Heart right ventricle (tissue), 16 donors: ENCODE measurements at regions not wholly inside any gene's neighbourhood (a gene's known extent, or its start where the extent isn't known, plus 50 kb on each side); places are given as distances from the start of the nearest gene placed in this dataset.

Source experiments
- ATAC-seq, 8 donors: fragments of 200-7000 bp; cut with Tn5 transposase; one replicate each; pipeline ENCODE4 v1.9.1; 2020; ENCODE audit warnings: mild to moderate bottlenecking in 8 of 8, moderate library complexity in 8 of 8, moderate number of reproducible peaks in 1 of 8
- DNase-seq, 2 donors: peaks; one replicate each; pipeline ENCODE4 v3.0.0-alpha.2; 2020
- H3K27ac ChIP-seq, 10 donors: fragments of 200-600 bp; sonication (generic) in 2 of 10; one replicate each; pipeline versions ENCODE4 v1.5.0 to v1.8.0; 2020 to 2022; ENCODE audit warnings: mild to moderate bottlenecking in 3 of 10
- H3K27me3 ChIP-seq, 7 donors: fragments of 200-600 bp; one replicate each; pipeline ENCODE4 v1.8.0; 2021 to 2022; ENCODE audit warnings: mild to moderate bottlenecking in 2 of 7
- H3K36me3 ChIP-seq, 9 donors: fragments of 200-600 bp; sonication (generic) in 1 of 9; one replicate each; pipeline versions ENCODE4 v1.5.0 to v1.8.0; 2020 to 2022; ENCODE audit warnings: mild to moderate bottlenecking in 2 of 9
- H3K4me1 ChIP-seq, 9 donors: fragments of 200-600 bp; sonication (generic) in 1 of 9; one replicate each; pipeline versions ENCODE4 v1.5.0 to v1.8.0; 2020 to 2022; ENCODE audit warnings: mild to moderate bottlenecking in 4 of 9
- H3K4me3 ChIP-seq, 10 donors: fragments of 200-600 bp; sonication (generic) in 2 of 10; one replicate each; pipeline versions ENCODE4 v1.5.0 to v1.8.0; 2020 to 2022; ENCODE audit warnings: mild to moderate bottlenecking in 7 of 10, moderate library complexity in 2 of 10
- H3K9me3 ChIP-seq, 11 donors: fragments of 200-600 bp in 10 of 11; sonication (generic) in 2 of 11; one replicate each; pipeline versions ENCODE4 v1.5.0 to v1.8.0; 2013 to 2022; ENCODE audit warnings: mild to moderate bottlenecking in 2 of 11, control low read depth in 1 of 11, moderate library complexity in 1 of 11
- CTCF ChIP-seq, 9 donors: fragments of 200-600 bp; sonication (generic) in 2 of 9; IDR thresholded peaks; one replicate each; pipeline versions ENCODE4 v1.5.0 to v1.8.0; 2021 to 2022; ENCODE audit warnings: antibody characterized with exemption in 9 of 9, mild to moderate bottlenecking in 5 of 9, moderate library complexity in 1 of 9
- WGBS, 2 donors: extraction: QIAGEN DNeasy Blood & Tissue Kit; methylation state at CpG; one replicate each; pipeline ENCODE4 v1.1.7; 2013; ENCODE audit warnings: inconsistent platforms in 1 of 2; 5-methylcytosine and 5-hydroxymethylcytosine counted together
- intact Hi-C, 10 donors: fragments of 100-400 bp; cut with DNase I; formaldehyde crosslinking; loops; one replicate each; pipeline versions ENCODE4 v1.11.1 to v1.14.2; 2022
- donor health status: Arrhythmogenic right ventricular cardiomyopathy.
- donor health status: ischemic (EF 13 %, LVEDD 7.1; RV severe dilation, severe dysfunction).
- donor health status: healthy with polysubstance abuse.
- donor health status: DM: no; HTN: yes; CAD: no.
- donor health status: DM: no; HTN: no; CAD: no.
- donor health status: ischemic (EF 25% LVEDD 6.9; RV normal size, moderate dysfunction).
- donor health status: ischemic (EF 25% LVEDD 5.7; RV mildly dilated, moderate dysfunction).
- donor health status: healthy.
- donor health status: DM: yes; HTN: yes; CAD: no.
- donor health status: Ischemic cardiomyopathy.
- donor health status: ischemic (EF 35%, LVEDD 5.7; RV mildly dilated, moderate dysfunction).
- donor health status: nonischemic (EF 11% LVEDD 7.7; RV severe dilation, severe dysfunction).
- donor health status: DM: yes; HTN: yes; CAD: no.
- donor health status: PGD.
- donor health status: ischemic (EF 29% LVEDD 5.4; RV normal size, mild dysfunction).
- donor health status: nonischemic (EF 23%, LVEDD 6.1; RV moderate dilation, normal function).

DNA sequence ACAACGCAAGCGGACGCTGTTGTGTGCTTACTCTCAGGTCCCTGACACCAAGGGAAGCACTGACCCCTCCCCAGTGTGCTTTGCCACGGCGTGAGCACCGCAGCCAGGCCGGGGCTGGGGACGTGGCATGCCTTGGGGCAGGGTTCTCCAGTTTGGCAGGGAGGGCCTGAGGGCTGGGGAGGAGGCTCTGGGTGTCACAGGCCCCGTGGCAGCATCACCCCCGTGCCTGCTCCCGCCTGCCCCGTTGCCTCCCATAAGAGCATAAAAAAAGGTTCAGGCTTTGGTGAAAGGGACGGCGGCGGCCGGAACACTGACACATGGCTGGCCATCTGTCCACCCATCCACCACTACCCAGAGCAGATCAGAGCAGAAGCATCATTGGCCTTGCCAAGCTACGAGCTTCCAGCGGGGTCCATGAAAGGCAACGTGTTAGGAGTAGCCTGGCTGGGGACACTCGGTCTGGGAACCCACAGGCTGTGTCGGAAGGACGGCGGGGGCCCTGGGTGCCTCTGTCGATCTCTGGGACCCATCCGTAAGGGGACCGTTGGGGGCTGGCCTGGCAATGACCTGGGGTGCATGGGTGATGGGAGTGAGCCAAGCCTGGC, 183.0 kb downstream of the IGLL1 start:
- H3K4me1 ChIP-seq, result peaks cover 0 to under 1% (median 0%) of the 10 kb centered on the region in 9 donors
- ATAC-seq, result no peak
- intact Hi-C loops, result no loop called here
- H3K4me3 ChIP-seq, result no peak overlapping the region
- H3K36me3 ChIP-seq, result no peaks in the 10 kb centered on the region
- H3K27me3 ChIP-seq, result peaks cover 0 to 16% (median 0%) of the 10 kb centered on the region in 7 donors
- no peak overlapping the region for H3K27ac ChIP-seq
- DNase-seq, result no peak
- no peaks in the 10 kb centered on the region for H3K9me3 ChIP-seq
- WGBS, 2 donors, result 83 to 90% methylated on average over 26 of the region's 26 CpGs
- no peak for TF ChIP-seq CTCF (IDR thresholded peaks at IDR 0.05)

- TF ChIP-seq CTCF (IDR thresholded peaks at IDR 0.05), result no peak
- no peaks in the 10 kb centered on the region for H3K4me1 ChIP-seq
- H3K4me3 ChIP-seq, result no peak overlapping the region
- intact Hi-C loops, result no loop called here
- peaks cover 0 to 10% (median 0%) of the 10 kb centered on the region in 7 donors for H3K27me3 ChIP-seq
- no peak for DNase-seq
- WGBS, 2 donors, result 78 to 88% methylated on average over 8 of the region's 8 CpGs
- no peaks in the 10 kb centered on the region for H3K9me3 ChIP-seq
- H3K36me3 ChIP-seq, result no peaks in the 10 kb centered on the region
- no peak overlapping the region for H3K27ac ChIP-seq
- ATAC-seq, result no peak
These were observed 183.6 kb downstream of the IGLL1 start for GRCh38 chr22:23396362-23397007.

- Histone ChIP-seq H3K4me3 (no peak overlapping the region), H3K4me1 (no peaks in the 10 kb centered on the region), H3K27me3 (peaks cover 0 to 5% (median 0%) of the 10 kb centered on the region in 7 donors), H3K36me3 (no peaks in the 10 kb centered on the region), H3K9me3 (no peaks in the 10 kb centered on the region), H3K27ac (no peak overlapping the region)
- no peak for TF ChIP-seq CTCF (IDR thresholded peaks at IDR 0.05)
- intact Hi-C loops, result no loop called here
- WGBS, 2 donors, result 81 to 88% methylated on average over 14 of the region's 14 CpGs
- DNase-seq (no peak), ATAC-seq (no peak)
These were observed 184.3 kb downstream of the IGLL1 start for GRCh38 chr22:23395530-23396361.

- 87 to 96% methylated on average over 25 to 28 of the region's 28 CpGs for WGBS, 2 donors
- DNase-seq (no peak), ATAC-seq (no peak)
- no peaks in the 10 kb centered on the region for H3K9me3 ChIP-seq
- no peak overlapping the region for H3K27ac ChIP-seq
- no peaks in the 10 kb centered on the region for H3K4me1 ChIP-seq
- no peak overlapping the region for H3K4me3 ChIP-seq
- intact Hi-C loops, result no loop called here
- H3K36me3 ChIP-seq, result no peaks in the 10 kb centered on the region
- no peak for TF ChIP-seq CTCF (IDR thresholded peaks at IDR 0.05)
- peaks cover 0 to 3% (median 0%) of the 10 kb centered on the region in 7 donors for H3K27me3 ChIP-seq
These were observed 185.4 kb downstream of the IGLL1 start for GRCh38 chr22:23394525-23395326.
